ENCODE measurements at regions not wholly inside any gene's neighbourhood (a gene's known extent, or its start where the extent isn't known, plus 50 kb on each side); places are given as distances from the start of the nearest gene placed in this dataset.

DNA sequence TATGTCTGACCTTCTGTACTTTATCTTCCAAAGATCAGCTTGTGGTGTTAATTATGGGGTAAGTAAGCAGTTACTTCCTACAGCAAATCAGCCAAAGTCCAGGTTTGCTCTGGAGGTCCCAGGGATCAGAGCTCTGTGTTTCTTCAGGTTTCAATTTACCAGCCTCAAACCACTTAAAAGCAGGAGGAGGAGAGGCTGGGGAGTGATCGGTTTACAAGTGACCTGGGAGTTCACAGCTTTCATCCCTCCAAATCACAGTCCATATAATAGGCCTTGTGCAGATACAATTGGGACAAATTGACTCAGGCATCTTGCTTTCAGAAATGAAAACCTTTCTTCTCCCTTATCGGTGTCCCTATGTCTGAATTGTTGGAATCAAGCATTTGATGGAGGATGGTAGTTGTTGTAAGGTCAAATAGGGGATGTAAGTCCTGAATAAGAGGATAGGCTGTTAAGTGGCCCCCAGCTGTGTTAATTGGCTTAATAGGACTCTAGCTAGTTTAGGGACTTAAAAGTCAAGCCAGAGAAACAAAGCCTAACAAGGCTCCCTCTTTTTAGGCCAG, 188.0 kb upstream of the NT5C1B start:
- no peak for DNase-seq (ENCODE audit: low read depth)
- TF ChIP-seq, protein P1, sequence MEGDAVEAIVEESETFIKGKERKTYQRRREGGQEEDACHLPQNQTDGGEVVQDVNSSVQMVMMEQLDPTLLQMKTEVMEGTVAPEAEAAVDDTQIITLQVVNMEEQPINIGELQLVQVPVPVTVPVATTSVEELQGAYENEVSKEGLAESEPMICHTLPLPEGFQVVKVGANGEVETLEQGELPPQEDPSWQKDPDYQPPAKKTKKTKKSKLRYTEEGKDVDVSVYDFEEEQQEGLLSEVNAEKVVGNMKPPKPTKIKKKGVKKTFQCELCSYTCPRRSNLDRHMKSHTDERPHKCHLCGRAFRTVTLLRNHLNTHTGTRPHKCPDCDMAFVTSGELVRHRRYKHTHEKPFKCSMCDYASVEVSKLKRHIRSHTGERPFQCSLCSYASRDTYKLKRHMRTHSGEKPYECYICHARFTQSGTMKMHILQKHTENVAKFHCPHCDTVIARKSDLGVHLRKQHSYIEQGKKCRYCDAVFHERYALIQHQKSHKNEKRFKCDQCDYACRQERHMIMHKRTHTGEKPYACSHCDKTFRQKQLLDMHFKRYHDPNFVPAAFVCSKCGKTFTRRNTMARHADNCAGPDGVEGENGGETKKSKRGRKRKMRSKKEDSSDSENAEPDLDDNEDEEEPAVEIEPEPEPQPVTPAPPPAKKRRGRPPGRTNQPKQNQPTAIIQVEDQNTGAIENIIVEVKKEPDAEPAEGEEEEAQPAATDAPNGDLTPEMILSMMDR (IDR thresholded peaks at IDR 0.05; ENCODE audit: low read length, missing control alignments), result no peak
- H3K4me3 ChIP-seq (replicated peaks; ENCODE audit: low read depth, low read length), result no peak overlapping the region

DNA sequence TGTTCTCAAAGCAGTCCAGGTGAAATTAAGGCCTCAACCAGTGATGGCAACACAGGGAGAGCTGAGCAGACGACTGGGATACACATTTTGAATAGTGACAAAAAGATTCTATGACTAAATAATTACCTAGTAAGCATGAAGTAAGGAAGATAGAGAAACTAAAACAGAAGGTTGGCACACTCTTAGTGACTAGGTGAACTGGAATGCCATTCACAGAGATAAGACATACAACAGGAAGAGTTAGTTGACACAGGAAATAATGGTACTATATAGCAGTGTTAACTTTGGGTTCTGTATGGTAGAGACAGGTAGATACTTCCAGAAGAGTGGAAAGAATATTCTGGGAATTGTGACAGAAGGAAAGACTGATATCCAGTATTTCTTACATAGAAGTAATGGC, 181.8 kb upstream of the NT5C1B start:
- no peak overlapping the region for H3K4me3 ChIP-seq (replicated peaks; ENCODE audit: low read depth, low read length)
- TF ChIP-seq, protein P1 (IDR thresholded peaks at IDR 0.05; ENCODE audit: low read length, missing control alignments), result no peak
- no peak for DNase-seq (ENCODE audit: low read depth)

DNA sequence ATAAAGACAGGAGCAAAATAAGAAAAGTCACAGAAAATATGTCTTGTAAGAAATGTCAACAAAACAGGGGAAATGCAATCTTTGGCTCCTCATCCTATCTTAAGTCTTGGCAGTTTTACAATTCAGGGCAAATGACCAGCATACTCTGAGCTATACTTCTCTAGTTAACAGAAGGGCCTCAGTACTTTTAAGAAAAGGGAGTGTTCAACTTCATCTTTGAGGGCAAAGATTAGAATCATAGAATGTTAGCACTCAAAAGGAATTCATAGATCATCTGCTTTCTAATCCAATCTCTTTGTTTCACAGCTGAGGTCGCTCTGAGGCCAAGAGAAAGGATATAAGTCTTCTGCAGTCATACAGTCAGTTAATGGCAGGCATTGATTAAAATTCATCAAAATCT, 174.0 kb upstream of the NT5C1B start:
- TF ChIP-seq, protein P1 (IDR thresholded peaks at IDR 0.05; ENCODE audit: low read length, missing control alignments), result no peak
- peak; percentile 56 for DNase-seq (ENCODE audit: low read depth)
- H3K4me3 ChIP-seq (replicated peaks; ENCODE audit: low read depth, low read length), result no peak overlapping the region

DNA sequence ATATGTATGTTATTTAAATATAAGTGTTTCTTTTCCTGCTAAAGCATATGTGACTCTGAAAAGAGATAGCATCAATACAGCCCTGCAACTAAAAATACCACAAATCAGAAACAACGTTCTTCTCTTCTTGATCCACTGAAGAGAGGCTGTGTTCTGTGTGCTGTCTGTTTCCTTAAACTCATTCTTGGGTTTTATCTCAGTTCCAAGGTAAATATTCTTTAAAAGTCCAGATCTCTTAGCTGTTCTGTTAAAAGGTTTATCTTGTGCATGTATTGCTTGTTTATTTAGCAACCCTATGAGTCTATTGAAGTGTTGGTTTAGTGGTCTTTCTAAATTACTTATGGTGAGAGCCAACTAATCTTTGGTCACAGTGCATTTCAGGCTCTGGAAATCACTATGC, 173.3 kb upstream of the NT5C1B start:
- DNase-seq (ENCODE audit: low read depth), result peak; percentile 19
- TF ChIP-seq, protein P1 (IDR thresholded peaks at IDR 0.05; ENCODE audit: low read length, missing control alignments), result no peak
- no peak overlapping the region for H3K4me3 ChIP-seq (replicated peaks; ENCODE audit: low read depth, low read length)

DNA sequence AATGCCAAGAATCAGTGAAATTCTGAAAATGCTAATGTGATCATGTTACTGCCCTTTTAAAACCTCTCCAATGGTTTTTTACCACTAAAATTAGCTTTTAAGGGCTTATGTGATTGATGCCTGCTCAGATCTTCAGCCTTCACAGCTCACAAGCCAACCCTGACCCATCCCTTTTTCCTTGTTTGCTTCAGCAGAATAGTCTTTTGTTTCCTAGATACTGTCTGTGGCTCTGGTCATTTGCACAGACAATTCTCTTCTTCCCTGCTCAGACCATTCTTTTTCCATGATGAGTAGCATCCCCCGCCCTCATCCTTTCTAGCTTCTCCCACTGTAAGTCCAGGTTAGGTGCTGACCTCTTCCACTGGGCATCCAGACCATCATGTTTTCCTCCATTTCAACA, 164.9 kb upstream of the NT5C1B start:
- no peak for DNase-seq (ENCODE audit: low read depth)
- H3K4me3 ChIP-seq (replicated peaks; ENCODE audit: low read depth, low read length), result no peak overlapping the region
- TF ChIP-seq, protein P1 (IDR thresholded peaks at IDR 0.05; ENCODE audit: low read length, missing control alignments), result no peak

DNA sequence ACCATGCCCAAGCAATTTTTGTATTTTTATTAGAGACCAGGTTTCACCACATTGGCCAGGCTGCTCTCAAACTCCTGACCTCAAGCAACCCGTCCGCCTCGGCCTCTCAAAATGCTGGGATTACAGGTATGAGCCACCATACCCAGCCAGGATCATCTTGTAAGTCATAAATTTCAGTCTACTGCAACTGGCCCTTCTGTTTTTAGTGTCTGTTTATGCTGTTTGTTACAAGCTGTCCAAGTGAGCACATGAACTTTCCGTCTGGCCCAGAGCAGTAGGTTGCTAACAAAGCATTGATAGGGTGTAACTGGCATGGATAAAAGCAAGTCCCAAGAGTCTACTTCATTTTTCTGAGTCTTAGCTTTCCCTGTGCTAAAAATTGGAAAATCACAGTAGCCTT, 164.4 kb upstream of the NT5C1B start:
- TF ChIP-seq, protein P1 (IDR thresholded peaks at IDR 0.05; ENCODE audit: low read length, missing control alignments), result no peak
- H3K4me3 ChIP-seq (replicated peaks; ENCODE audit: low read depth, low read length), result no peak overlapping the region
- no peak for DNase-seq (ENCODE audit: low read depth)

DNA sequence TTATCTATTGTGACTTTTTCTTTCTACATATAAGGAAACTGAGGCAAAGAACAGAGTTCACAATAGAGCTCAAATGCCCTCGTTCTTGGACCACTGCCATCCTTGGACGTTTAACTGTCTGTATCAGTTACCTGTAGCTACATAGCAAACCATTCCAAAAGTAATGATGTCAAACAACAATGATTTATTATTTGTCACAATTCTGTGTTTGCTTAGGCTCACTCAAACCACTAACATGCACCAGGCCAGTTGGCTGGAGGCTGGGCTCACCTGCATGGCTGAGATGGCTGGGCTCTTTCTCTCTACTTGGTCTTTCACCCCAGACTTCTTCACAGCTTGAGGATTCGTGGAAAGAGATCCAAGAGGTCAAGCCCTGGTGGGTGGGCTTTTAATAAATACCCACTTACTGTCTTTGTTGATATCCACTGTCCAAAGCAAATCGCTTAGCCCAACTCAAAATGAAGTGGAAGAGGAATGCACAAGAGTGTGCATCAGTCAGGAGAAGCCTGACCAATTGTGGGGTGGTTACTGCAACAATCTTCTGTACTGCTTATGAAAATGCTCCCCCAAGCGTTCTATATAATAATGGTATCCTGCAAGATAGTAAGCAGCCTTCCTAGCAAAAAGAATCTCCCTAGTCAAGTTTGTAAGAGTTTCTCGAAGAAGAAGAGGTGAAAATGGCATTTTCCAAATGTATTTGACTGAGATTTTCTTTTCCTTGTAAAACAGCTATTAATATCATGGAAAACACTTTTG, 163.5 kb upstream of the NT5C1B start:
- TF ChIP-seq, protein P1 (IDR thresholded peaks at IDR 0.05; ENCODE audit: low read length, missing control alignments), result peak; percentile 17
- DNase-seq (ENCODE audit: low read depth), result peak; percentile 36
- no peak overlapping the region for H3K4me3 ChIP-seq (replicated peaks; ENCODE audit: low read depth, low read length)

Data from fibroblast of pulmonary artery (primary cell).